ENCODE measurements at regions not wholly inside any gene's neighbourhood (a gene's known extent, or its start where the extent isn't known, plus 50 kb on each side); places are given as distances from the start of the nearest gene placed in this dataset.

- POLR2A ChIA-PET: no interaction called here
- CTCF ChIA-PET: interaction anchor here (1.0 to 3.4 kb wide), 4 partner anchors 10 to 1415 kb away, joined by 3 to 14 read pairs (median 12); no protein-coding TSS in a partner anchor
- Histone ChIP-seq H3K4me2 (no peak overlapping the region), H3K9me2 (no peaks in the 10 kb centered on the region), H3K79me2 (ENCODE audit: insufficient read depth) (no peaks in the 10 kb centered on the region), H3F3A (replicated peaks; ENCODE audit: insufficient read depth) (no peaks in the 10 kb centered on the region), H3K27me3 (ENCODE audit: insufficient read depth) (peaks cover 9% of the 10 kb centered on the region; the same call in 1 of the 2 replicates), H3K9ac (no peak overlapping the region), H3K36me3 (replicated peaks in 1 of 2; ENCODE audit: control insufficient read depth in 1 of 2, insufficient read depth in 2 of 2, low read length in 1 of 2) (no peaks in the 10 kb centered on the region), H4K20me1 (ENCODE audit: insufficient read depth) (no peaks in the 10 kb centered on the region), H3K4me3 (ENCODE audit: low read depth in 2 of 2, low read length in 1 of 2) (no peak overlapping the region), H3K9me3 (no peaks in the 10 kb centered on the region), H3K27ac (ENCODE audit: low read depth in 2 of 2, low read length in 1 of 2) (no peak overlapping the region), H2AFZ (ENCODE audit: low read depth) (no peak overlapping the region), H3K4me1 (ENCODE audit: control insufficient read depth in 1 of 2, insufficient read depth in 2 of 2, low read depth in 1 of 2, low read length in 1 of 2) (no peaks in the 10 kb centered on the region)
- TF ChIP-seq TAF1 (IDR thresholded peaks at IDR 0.05; ENCODE audit: borderline replicate concordance, low read depth, low read length) (no peak), CTCF (IDR thresholded peaks at IDR 0.05) (no peak), JUND (IDR thresholded peaks at IDR 0.05) (no peak), GATA2 (CRISPR knock-in tag; IDR thresholded peaks at IDR 0.05) (no peak), NRF1 (IDR thresholded peaks at IDR 0.05; ENCODE audit: low read depth, low read length) (no peak), MXI1 (IDR thresholded peaks at IDR 0.05; ENCODE audit: low read depth, low read length) (no peak), RCOR1 (IDR thresholded peaks at IDR 0.05; ENCODE audit: low read length) (no peak), IRF3 (IDR thresholded peaks at IDR 0.05; ENCODE audit: low read depth, low read length) (no peak), PBX3 (IDR thresholded peaks at IDR 0.05) (no peak), ZBTB33 (IDR thresholded peaks at IDR 0.05; ENCODE audit: borderline replicate concordance, low read depth) (no peak), RAD21 (IDR thresholded peaks at IDR 0.05; ENCODE audit: low read length) (no peak), GABPA (IDR thresholded peaks at IDR 0.05; ENCODE audit: low read depth) (no peak), EP300 (IDR thresholded peaks at IDR 0.05; ENCODE audit: borderline replicate concordance in 1 of 2, low read depth in 1 of 2, low read length in 1 of 2) (no peak), RFX5 (IDR thresholded peaks at IDR 0.05; ENCODE audit: low read length) (no peak), REST (IDR thresholded peaks at IDR 0.05; ENCODE audit: low read depth, low read length) (no peak), RXRA (IDR thresholded peaks at IDR 0.05; ENCODE audit: borderline replicate concordance, low read depth) (no peak), MEF2A (IDR thresholded peaks at IDR 0.05; ENCODE audit: borderline replicate concordance, low read depth) (no peak), TCF12 (IDR thresholded peaks at IDR 0.05) (no peak), FOXM1 (IDR thresholded peaks at IDR 0.05; ENCODE audit: low read depth) (no peak), USF1 (IDR thresholded peaks at IDR 0.05; ENCODE audit: borderline replicate concordance, low read depth) (no peak)
- 59% methylated on average over 2 of the region's 2 CpGs for WGBS (ENCODE audit: low lambda C conversion rate)
- DNase-seq: no peak
Measured at GRCh38 chr2:198325359-198325758, 521.0 kb downstream of the PLCL1 start.
